Fibroblast of mammary gland (primary cell): ENCODE measurements at regions not wholly inside any gene's neighbourhood (a gene's known extent, or its start where the extent isn't known, plus 50 kb on each side); places are given as distances from the start of the nearest gene placed in this dataset.

Source experiments
- DNase-seq: peaks from one replicate; pipeline ENCODE4 v3.0.0-alpha.2; 2010; ENCODE audit warnings: low read depth
- H3K4me3 ChIP-seq: 2 replicates; pipeline ENCODE4 v1.5.1; 2011; ENCODE audit warnings: low read depth, mild to moderate bottlenecking, low read length, moderate library complexity; ENCODE audit not compliant: control insufficient read depth
- CTCF ChIP-seq: conservative IDR thresholded peaks from 2 replicates; pipeline ENCODE4 v1.5.1; 2011; ENCODE audit warnings: low read depth, low read length, inconsistent platforms; ENCODE audit not compliant: control insufficient read depth, insufficient read depth

- no peak overlapping the region for H3K4me3 ChIP-seq
- no peak for DNase-seq
- TF ChIP-seq CTCF, result no peak
Observed at GRCh38 chr10:78641693-78642092, 427.1 kb upstream of the ZMIZ1 start.

GRCh38 chr10:78642269-78642816 lies 426.4 kb upstream of the ZMIZ1 start:
- no peak for DNase-seq
- no peak overlapping the region for H3K4me3 ChIP-seq
- TF ChIP-seq CTCF, result no peak

- no peak for TF ChIP-seq CTCF
- DNase-seq, result no peak
- H3K4me3 ChIP-seq, result no peak overlapping the region
Observed at GRCh38 chr10:78643513-78643912, 425.3 kb upstream of the ZMIZ1 start.

GRCh38 chr10:78644550-78644949 lies 424.2 kb upstream of the ZMIZ1 start:
- no peak for DNase-seq
- no peak for TF ChIP-seq CTCF
- no peak overlapping the region for H3K4me3 ChIP-seq

- TF ChIP-seq CTCF, result no peak
Observed at GRCh38 chr10:78645169-78645686, 423.5 kb upstream of the ZMIZ1 start.

GRCh38 chr10:78645975-78646374 lies 422.8 kb upstream of the ZMIZ1 start:
- TF ChIP-seq CTCF, result no peak
- no peak for DNase-seq
- no peak overlapping the region for H3K4me3 ChIP-seq

More at GRCh38 chr10:78645169-78645686, 423.5 kb upstream of the ZMIZ1 start:
- no peak overlapping the region for H3K4me3 ChIP-seq
- no peak for DNase-seq
